CD14-positive monocyte (primary cell): ENCODE measurements at regions not wholly inside any gene's neighbourhood (a gene's known extent, or its start where the extent isn't known, plus 50 kb on each side); places are given as distances from the start of the nearest gene placed in this dataset.

Source experiments
- DNase-seq, 3 donors: peaks; one replicate each; pipeline ENCODE4 v3.0.0-alpha.2; 2011 to 2022
- H2AFZ ChIP-seq: 2 replicates; pipeline ENCODE4 v1.6.0; 2012; ENCODE audit warnings: mild to moderate bottlenecking, low read depth, low read length, inconsistent platforms; ENCODE audit not compliant: insufficient read depth, poor library complexity, severe bottlenecking
- H3K27ac ChIP-seq, 2 donors: 1 replicate in 1 of 2; 2 replicates in 1 of 2; pipeline ENCODE4 v1.5.1; 2012 to 2013; ENCODE audit warnings: low read length in 2 of 2, control low read depth in 1 of 2, inconsistent platforms in 1 of 2, low read depth in 1 of 2, mild to moderate bottlenecking in 1 of 2
- H3K27me3 ChIP-seq, 2 donors: one replicate each; pipeline versions ENCODE4 v1.6.0 to v1.6.1; 2011 to 2013; ENCODE audit warnings: low read length in 2 of 2; ENCODE audit not compliant: control insufficient read depth in 2 of 2, insufficient read depth in 2 of 2
- H3K36me3 ChIP-seq, 2 donors: replicated peaks in 1 of 2; 1 replicate in 1 of 2; 2 replicates in 1 of 2; pipeline versions ENCODE4 v1.5.1 to v1.6.1; 2012 to 2013; ENCODE audit warnings: low read length in 2 of 2, control low read depth in 1 of 2, inconsistent platforms in 1 of 2, mild to moderate bottlenecking in 1 of 2; ENCODE audit not compliant: insufficient read depth in 2 of 2, control insufficient read depth in 1 of 2
- H3K4me1 ChIP-seq, 2 donors: 1 replicate in 1 of 2; 2 replicates in 1 of 2; pipeline versions ENCODE4 v1.5.1 to v1.6.1; 2012 to 2013; ENCODE audit warnings: low read length in 2 of 2, control low read depth in 1 of 2, inconsistent platforms in 1 of 2, mild to moderate bottlenecking in 1 of 2, moderate library complexity in 1 of 2; ENCODE audit not compliant: insufficient read depth in 2 of 2, control insufficient read depth in 1 of 2
- H3K4me2 ChIP-seq: replicated peaks from 2 replicates; pipeline ENCODE3; 2012; ENCODE audit warnings: low read length, moderate library complexity, mild to moderate bottlenecking; ENCODE audit not compliant: poor library complexity, severe bottlenecking; ENCODE audit errors: extremely low read depth
- H3K4me3 ChIP-seq, 3 experiments: fragments of 200-600 bp in 1 of 3; sonication (generic) in 1 of 3; replicated peaks in 1 of 3; 1 replicate in 2 of 3; 2 replicates in 1 of 3; pipeline ENCODE4 v1.5.1; 2011 to 2013; ENCODE audit warnings: low read length in 3 of 3, mild to moderate bottlenecking in 3 of 3, control low read depth in 2 of 3, low read depth in 2 of 3, inconsistent platforms in 1 of 3, moderate library complexity in 1 of 3
- H3K79me2 ChIP-seq: 2 replicates; pipeline ENCODE4 v1.6.0; 2012; ENCODE audit warnings: mild to moderate bottlenecking, control low read depth, inconsistent platforms, low read length, moderate library complexity; ENCODE audit not compliant: insufficient read depth
- H3K9ac ChIP-seq: 2 replicates; pipeline ENCODE4 v1.6.0; 2017; ENCODE audit warnings: low read length, mild to moderate bottlenecking; ENCODE audit not compliant: insufficient read depth, poor library complexity, severe bottlenecking
- H3K9me3 ChIP-seq, 2 donors: replicated peaks in 1 of 2; 1 replicate in 1 of 2; 2 replicates in 1 of 2; pipeline versions ENCODE4 v1.5.1 to v1.6.1; 2012 to 2013; ENCODE audit warnings: low read length in 2 of 2, control low read depth in 1 of 2; ENCODE audit not compliant: control insufficient read depth in 1 of 2, insufficient read depth in 1 of 2
- H4K20me1 ChIP-seq: 2 replicates; pipeline ENCODE4 v1.6.0; 2012; ENCODE audit warnings: mild to moderate bottlenecking, low read length, control low read depth, moderate library complexity; ENCODE audit not compliant: insufficient read depth
- H3K27ac Mint-ChIP-seq, 7 donors: one replicate each; pipeline ENCODE4 v1.8.0; 2020; ENCODE audit warnings: mild to moderate bottlenecking in 7 of 7, mixed read lengths in 7 of 7, moderate library complexity in 6 of 7, inconsistent platforms in 2 of 7
- H3K27me3 Mint-ChIP-seq, 3 donors: one replicate each; pipeline ENCODE4 v1.8.0; 2021 to 2022; ENCODE audit warnings: low read depth in 3 of 3, mild to moderate bottlenecking in 3 of 3, mixed read lengths in 3 of 3, moderate library complexity in 3 of 3, inconsistent platforms in 1 of 3
- H3K36me3 Mint-ChIP-seq, 2 donors: one replicate each; pipeline ENCODE4 v1.8.0; 2020; ENCODE audit warnings: mixed read lengths in 2 of 2, inconsistent platforms in 1 of 2, mild to moderate bottlenecking in 1 of 2
- H3K4me1 Mint-ChIP-seq: one replicate; pipeline ENCODE4 v1.8.0; 2020; ENCODE audit warnings: mild to moderate bottlenecking, mixed read lengths
- H3K4me3 Mint-ChIP-seq, 2 donors: one replicate each; pipeline ENCODE4 v1.8.0; 2020; ENCODE audit warnings: mild to moderate bottlenecking in 2 of 2, mixed read lengths in 2 of 2, moderate library complexity in 1 of 2
- H3K9me3 Mint-ChIP-seq, 7 donors: one replicate each; pipeline ENCODE4 v1.8.0; 2020 to 2022; ENCODE audit warnings: mixed read lengths in 7 of 7, mild to moderate bottlenecking in 6 of 7, moderate library complexity in 6 of 7, inconsistent platforms in 2 of 7
- WGBS: methylation state at CpG from one replicate; pipeline ENCODE4 v1.1.5; 2013; ENCODE audit warnings: missing lambda C conversion rate; ENCODE audit not compliant: insufficient coverage; 5-methylcytosine and 5-hydroxymethylcytosine counted together
- intact Hi-C, 2 donors: fragments of 100-400 bp; cut with micrococcal nuclease; formaldehyde crosslinking; loops; one replicate each; pipeline versions ENCODE4 v1.15.0 to v1.15.1; 2023
- TF ChIP-seq, protein P1 (sequence below): fragments of 200-600 bp; IDR thresholded peaks from one replicate; pipeline ENCODE4 v1.8.0; 2022; ENCODE audit warnings: antibody characterized with exemption, mild to moderate bottlenecking

DNA sequence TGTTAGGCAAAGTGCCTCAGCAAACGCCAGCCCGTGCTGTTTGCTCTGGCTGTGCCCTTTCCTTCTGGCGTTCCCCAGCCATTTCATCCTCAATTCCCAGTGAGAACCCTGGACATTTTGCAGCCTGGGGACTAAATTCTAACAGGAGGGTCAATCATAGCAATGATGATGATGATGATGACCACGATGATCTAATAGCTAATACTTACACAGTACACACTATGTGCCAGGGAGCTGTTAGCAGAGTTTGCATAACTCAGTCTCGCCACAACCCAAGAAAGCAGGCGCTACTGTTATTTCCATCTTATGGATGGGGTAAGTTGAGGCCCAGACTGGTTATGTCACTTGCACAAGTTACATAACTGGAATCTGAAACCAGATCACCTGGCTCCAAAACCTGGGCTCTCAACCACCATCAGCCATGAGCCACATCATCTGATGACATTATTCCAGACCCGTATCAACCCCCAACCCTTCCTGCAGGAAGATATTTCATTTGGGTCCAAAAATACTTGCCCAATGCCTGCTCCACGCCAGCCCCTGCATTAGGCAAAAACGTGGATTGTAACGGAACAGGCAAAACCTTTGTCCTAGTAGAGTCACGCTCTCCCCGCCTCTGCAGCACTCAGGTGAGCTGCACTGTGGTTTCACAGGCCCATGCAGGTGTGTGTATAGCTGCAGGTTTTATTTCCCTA, 132.6 kb upstream of the SERPIND1 start:
- Histone ChIP-seq H4K20me1 (no peaks in the 10 kb centered on the region), H3K27ac (no peak overlapping the region), H3K9me3 (no peaks in the 10 kb centered on the region), H3K36me3 (no peaks in the 10 kb centered on the region), H3K4me2 (no peak overlapping the region), H3K4me3 (no peak overlapping the region), H3K9ac (peak overlapping the region; percentile 1), H2AFZ (no peak overlapping the region), H3K79me2 (no peaks in the 10 kb centered on the region), H3K4me1 (no peaks in the 10 kb centered on the region), H3K27me3 (no peaks in the 10 kb centered on the region)
- TF ChIP-seq, protein P1, sequence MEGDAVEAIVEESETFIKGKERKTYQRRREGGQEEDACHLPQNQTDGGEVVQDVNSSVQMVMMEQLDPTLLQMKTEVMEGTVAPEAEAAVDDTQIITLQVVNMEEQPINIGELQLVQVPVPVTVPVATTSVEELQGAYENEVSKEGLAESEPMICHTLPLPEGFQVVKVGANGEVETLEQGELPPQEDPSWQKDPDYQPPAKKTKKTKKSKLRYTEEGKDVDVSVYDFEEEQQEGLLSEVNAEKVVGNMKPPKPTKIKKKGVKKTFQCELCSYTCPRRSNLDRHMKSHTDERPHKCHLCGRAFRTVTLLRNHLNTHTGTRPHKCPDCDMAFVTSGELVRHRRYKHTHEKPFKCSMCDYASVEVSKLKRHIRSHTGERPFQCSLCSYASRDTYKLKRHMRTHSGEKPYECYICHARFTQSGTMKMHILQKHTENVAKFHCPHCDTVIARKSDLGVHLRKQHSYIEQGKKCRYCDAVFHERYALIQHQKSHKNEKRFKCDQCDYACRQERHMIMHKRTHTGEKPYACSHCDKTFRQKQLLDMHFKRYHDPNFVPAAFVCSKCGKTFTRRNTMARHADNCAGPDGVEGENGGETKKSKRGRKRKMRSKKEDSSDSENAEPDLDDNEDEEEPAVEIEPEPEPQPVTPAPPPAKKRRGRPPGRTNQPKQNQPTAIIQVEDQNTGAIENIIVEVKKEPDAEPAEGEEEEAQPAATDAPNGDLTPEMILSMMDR: no peak
- H3K9me3 Mint-ChIP-seq: peaks cover 0 to 6% (median 4%) of the 10 kb centered on the region in 7 donors
- no peaks in the 10 kb centered on the region for H3K36me3 Mint-ChIP-seq
- no peak for DNase-seq
- H3K27ac Mint-ChIP-seq: no peak overlapping the region
- H3K4me3 Mint-ChIP-seq: peak overlapping the region in 1 of 2 donors; percentile 18
- intact Hi-C loops: no loop called here
- no peaks in the 10 kb centered on the region for H3K4me1 Mint-ChIP-seq
- H3K27me3 Mint-ChIP-seq: peaks cover 0 to 9% (median 4%) of the 10 kb centered on the region in 3 donors
- 87% methylated on average over 6 of the region's 12 CpGs for WGBS

DNA sequence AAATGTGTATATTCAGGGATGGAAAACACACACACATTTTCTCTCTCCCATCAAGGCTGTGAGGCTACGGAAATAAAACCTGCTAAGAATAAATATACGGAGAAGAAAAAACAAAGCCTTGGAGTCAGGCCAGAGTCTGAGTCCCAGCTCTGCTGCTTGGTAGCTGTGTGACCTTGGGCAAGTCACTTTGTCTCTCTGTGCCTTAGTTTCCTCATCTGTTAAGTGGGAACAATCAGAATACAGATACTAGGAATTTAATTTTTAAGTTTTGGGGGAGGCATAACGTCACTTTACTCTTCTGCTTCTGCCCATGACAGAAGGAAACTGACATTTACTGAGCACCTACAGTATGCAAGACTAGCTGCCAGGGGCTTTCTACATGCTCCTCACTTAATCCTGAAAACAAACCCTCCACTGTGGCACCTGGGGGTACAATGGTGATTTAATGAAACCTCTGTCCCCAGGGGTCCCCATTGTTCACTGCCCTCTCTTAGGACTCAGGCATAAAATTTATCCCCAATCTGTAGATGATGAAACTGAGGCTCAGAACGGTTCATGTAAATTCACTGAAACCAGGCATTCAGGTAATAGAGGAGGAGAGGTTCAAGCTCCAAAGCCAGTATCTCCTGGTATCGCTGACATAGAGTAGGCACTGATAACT, 131.9 kb upstream of the SERPIND1 start:
- peaks cover 0 to 7% (median 4%) of the 10 kb centered on the region in 3 donors for H3K27me3 Mint-ChIP-seq
- no peak overlapping the region for H2AFZ ChIP-seq
- peak overlapping the region in 1 of 7 donors; percentile 28 for H3K27ac Mint-ChIP-seq
- no peaks in the 10 kb centered on the region for H3K36me3 ChIP-seq
- no peaks in the 10 kb centered on the region for H3K9me3 ChIP-seq
- DNase-seq: no peak
- H3K79me2 ChIP-seq: no peaks in the 10 kb centered on the region
- H3K4me1 Mint-ChIP-seq: no peaks in the 10 kb centered on the region
- no peak overlapping the region for H3K4me2 ChIP-seq
- H3K27ac ChIP-seq: no peak overlapping the region
- no peaks in the 10 kb centered on the region for H3K27me3 ChIP-seq
- H3K9ac ChIP-seq: peak overlapping the region; percentile 1
- H3K4me3 Mint-ChIP-seq: no peak overlapping the region
- no peaks in the 10 kb centered on the region for H4K20me1 ChIP-seq
- peaks cover 0 to 6% (median 4%) of the 10 kb centered on the region in 7 donors for H3K9me3 Mint-ChIP-seq
- H3K4me1 ChIP-seq: no peaks in the 10 kb centered on the region
- TF ChIP-seq, protein P1: no peak
- 86% methylated on average over 1 of the region's 5 CpGs for WGBS
- no peak overlapping the region for H3K4me3 ChIP-seq
- intact Hi-C loops: no loop called here
- no peaks in the 10 kb centered on the region for H3K36me3 Mint-ChIP-seq
